NCI-H82 treated with DMSO at 0.1 percent for 48 hours (cell line): ENCODE measurements at regions not wholly inside any gene's neighbourhood (a gene's known extent, or its start where the extent isn't known, plus 50 kb on each side); places are given as distances from the start of the nearest gene placed in this dataset.

Source experiments
- DNase-seq: peaks from one replicate; lab custom pipeline; 2025; ENCODE audit not compliant: unreplicated experiment; lab: John Stamatoyannopoulos, UW

- no peak for DNase-seq
Observed at GRCh38 chr2:236963631-236964182, 122.0 kb upstream of the COPS8 start.

- DNase-seq, result no peak
Observed at GRCh38 chr2:236964291-236964690, 121.4 kb upstream of the COPS8 start.

GRCh38 chr2:236965021-236965840 lies 120.5 kb upstream of the COPS8 start:
- no peak for DNase-seq

- DNase-seq, result no peak
Observed at GRCh38 chr2:236965841-236966096, 119.9 kb upstream of the COPS8 start.

- no peak for DNase-seq
Observed at GRCh38 chr2:236967499-236967783, 118.2 kb upstream of the COPS8 start.

- no peak for DNase-seq
Observed at GRCh38 chr2:236968101-236968879, 117.4 kb upstream of the COPS8 start.

GRCh38 chr2:236968880-236969534 lies 116.7 kb upstream of the COPS8 start:
- no peak for DNase-seq

- DNase-seq, result no peak
Observed at GRCh38 chr2:236969767-236970655, 115.7 kb upstream of the COPS8 start.

GRCh38 chr2:236970656-236971010 lies 115.1 kb upstream of the COPS8 start:
- DNase-seq, result no peak

- no peak for DNase-seq
Observed at GRCh38 chr2:236971131-236971821, 114.4 kb upstream of the COPS8 start.

GRCh38 chr2:236971919-236972381 lies 113.7 kb upstream of the COPS8 start:
- no peak for DNase-seq

GRCh38 chr2:236972491-236973342 lies 113.0 kb upstream of the COPS8 start:
- no peak for DNase-seq

GRCh38 chr2:236973343-236973980 lies 112.2 kb upstream of the COPS8 start:
- DNase-seq, result no peak

GRCh38 chr2:236974148-236974547 lies 111.5 kb upstream of the COPS8 start:
- no peak for DNase-seq

GRCh38 chr2:236974752-236975151 lies 110.9 kb upstream of the COPS8 start:
- DNase-seq, result no peak

- DNase-seq, result no peak
Observed at GRCh38 chr2:236975766-236976165, 109.9 kb upstream of the COPS8 start.

GRCh38 chr2:236976266-236977062 lies 109.2 kb upstream of the COPS8 start:
- no peak for DNase-seq
